Osteocyte (in vitro differentiated cells): ENCODE measurements at regions not wholly inside any gene's neighbourhood (a gene's known extent, or its start where the extent isn't known, plus 50 kb on each side); places are given as distances from the start of the nearest gene placed in this dataset.

Source experiments
- DNase-seq: peaks from one replicate; pipeline ENCODE4 v3.0.0; 2021; ENCODE audit warnings: mixed read lengths; ENCODE audit not compliant: unreplicated experiment; ENCODE audit errors: extremely low spot score
- H3K27ac Mint-ChIP-seq: one replicate; pipeline ENCODE4 v1.8.0; 2021; ENCODE audit warnings: mild to moderate bottlenecking, mixed read lengths; ENCODE audit not compliant: unreplicated experiment
- H3K27me3 Mint-ChIP-seq: one replicate; pipeline ENCODE4 v1.8.0; 2021; ENCODE audit warnings: mixed read lengths; ENCODE audit not compliant: unreplicated experiment
- H3K36me3 Mint-ChIP-seq: one replicate; pipeline ENCODE4 v1.8.0; 2021; ENCODE audit warnings: mixed read lengths; ENCODE audit not compliant: unreplicated experiment
- H3K4me1 Mint-ChIP-seq: one replicate; pipeline ENCODE4 v1.8.0; 2021; ENCODE audit warnings: mixed read lengths; ENCODE audit not compliant: unreplicated experiment
- H3K4me3 Mint-ChIP-seq: one replicate; pipeline ENCODE4 v1.8.0; 2021; ENCODE audit warnings: mild to moderate bottlenecking, moderate library complexity, mixed read lengths; ENCODE audit not compliant: unreplicated experiment
- H3K9me3 Mint-ChIP-seq: one replicate; pipeline ENCODE4 v1.8.0; 2021; ENCODE audit warnings: mixed read lengths; ENCODE audit not compliant: unreplicated experiment
- TF ChIP-seq, protein P1 (sequence below): fragments of 200-600 bp; sonication (generic); IDR thresholded peaks from 2 replicates; pipeline ENCODE4 v1.5.0; 2021; ENCODE audit warnings: antibody characterized with exemption, mild to moderate bottlenecking, moderate library complexity

- Mint-ChIP-seq H3K9me3 (no peaks in the 10 kb centered on the region), H3K27ac (no peak overlapping the region), H3K27me3 (peaks cover 4% of the 10 kb centered on the region), H3K4me3 (no peak overlapping the region), H3K36me3 (no peaks in the 10 kb centered on the region), H3K4me1 (no peaks in the 10 kb centered on the region)
- TF ChIP-seq, protein P1, sequence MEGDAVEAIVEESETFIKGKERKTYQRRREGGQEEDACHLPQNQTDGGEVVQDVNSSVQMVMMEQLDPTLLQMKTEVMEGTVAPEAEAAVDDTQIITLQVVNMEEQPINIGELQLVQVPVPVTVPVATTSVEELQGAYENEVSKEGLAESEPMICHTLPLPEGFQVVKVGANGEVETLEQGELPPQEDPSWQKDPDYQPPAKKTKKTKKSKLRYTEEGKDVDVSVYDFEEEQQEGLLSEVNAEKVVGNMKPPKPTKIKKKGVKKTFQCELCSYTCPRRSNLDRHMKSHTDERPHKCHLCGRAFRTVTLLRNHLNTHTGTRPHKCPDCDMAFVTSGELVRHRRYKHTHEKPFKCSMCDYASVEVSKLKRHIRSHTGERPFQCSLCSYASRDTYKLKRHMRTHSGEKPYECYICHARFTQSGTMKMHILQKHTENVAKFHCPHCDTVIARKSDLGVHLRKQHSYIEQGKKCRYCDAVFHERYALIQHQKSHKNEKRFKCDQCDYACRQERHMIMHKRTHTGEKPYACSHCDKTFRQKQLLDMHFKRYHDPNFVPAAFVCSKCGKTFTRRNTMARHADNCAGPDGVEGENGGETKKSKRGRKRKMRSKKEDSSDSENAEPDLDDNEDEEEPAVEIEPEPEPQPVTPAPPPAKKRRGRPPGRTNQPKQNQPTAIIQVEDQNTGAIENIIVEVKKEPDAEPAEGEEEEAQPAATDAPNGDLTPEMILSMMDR, result no peak
- DNase-seq, result no peak
These were observed 87.7 kb downstream of the ENGASE start for GRCh38 chr17:79162012-79162963.

- DNase-seq, result no peak
- TF ChIP-seq, protein P1, result no peak
- Mint-ChIP-seq H3K36me3 (no peaks in the 10 kb centered on the region), H3K9me3 (no peaks in the 10 kb centered on the region), H3K4me3 (no peak overlapping the region), H3K27ac (no peak overlapping the region), H3K4me1 (no peaks in the 10 kb centered on the region), H3K27me3 (peaks cover 4% of the 10 kb centered on the region)
These were observed 86.5 kb downstream of the ENGASE start for GRCh38 chr17:79160980-79161636.

- Mint-ChIP-seq H3K4me1 (no peaks in the 10 kb centered on the region), H3K27ac (no peak overlapping the region), H3K4me3 (no peak overlapping the region), H3K27me3 (peaks cover 4% of the 10 kb centered on the region), H3K36me3 (no peaks in the 10 kb centered on the region), H3K9me3 (no peaks in the 10 kb centered on the region)
- DNase-seq, result no peak
- TF ChIP-seq, protein P1, result no peak
These were observed 85.3 kb downstream of the ENGASE start for GRCh38 chr17:79159926-79160325.

DNA sequence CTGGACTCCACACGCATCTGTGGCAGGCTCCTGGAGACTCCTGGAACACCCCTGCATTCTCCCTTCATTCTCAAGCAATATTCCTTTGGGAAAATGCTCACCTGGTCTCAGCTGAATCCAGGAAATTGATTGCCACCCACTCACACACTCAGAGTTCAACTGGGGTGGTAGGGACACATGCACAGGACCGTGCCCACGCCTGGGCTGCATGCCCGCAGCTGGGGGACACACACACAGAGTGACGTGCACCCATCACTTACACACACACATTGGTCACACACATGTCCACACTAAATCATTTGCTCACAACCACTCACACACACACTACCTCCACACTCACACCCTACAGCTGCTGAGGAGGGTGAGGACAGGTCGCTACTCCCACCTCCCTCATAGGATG, 84.8 kb downstream of the ENGASE start:
- Mint-ChIP-seq H3K4me1 (no peaks in the 10 kb centered on the region), H3K27me3 (peaks cover 4% of the 10 kb centered on the region), H3K27ac (no peak overlapping the region), H3K4me3 (no peak overlapping the region), H3K9me3 (no peaks in the 10 kb centered on the region), H3K36me3 (no peaks in the 10 kb centered on the region)
- DNase-seq, result no peak
- TF ChIP-seq, protein P1, result no peak

DNA sequence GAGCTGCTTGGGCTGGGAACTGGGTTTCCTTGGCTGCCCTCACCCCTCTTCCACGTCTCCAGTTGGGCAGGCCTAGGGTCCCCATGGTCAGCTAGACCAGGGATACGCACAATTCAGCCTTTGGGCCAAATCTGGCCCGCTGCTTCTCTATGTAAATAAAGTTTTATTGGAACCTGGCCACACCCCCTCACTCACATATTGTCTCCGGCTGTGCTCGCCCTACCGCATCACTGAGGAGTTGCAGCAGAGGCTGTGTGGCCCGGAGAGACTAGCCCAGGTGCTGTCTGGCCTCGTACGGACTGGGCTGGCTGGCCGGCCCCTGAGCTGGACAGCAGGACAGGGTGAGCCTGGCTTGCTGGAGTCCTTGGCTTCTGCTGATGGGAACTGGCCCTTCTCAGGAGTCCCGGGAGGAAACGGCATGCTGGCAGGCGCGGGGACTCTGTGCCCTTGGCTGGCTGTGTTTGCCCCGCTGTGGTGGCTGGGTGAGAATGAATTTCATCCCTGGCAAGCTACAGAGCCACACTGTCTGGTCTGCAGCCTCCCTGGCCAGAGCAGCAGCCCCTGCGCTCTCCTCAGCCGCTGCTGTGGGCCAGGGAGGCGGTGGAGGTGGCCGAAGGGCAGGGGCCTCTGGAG, 82.0 kb downstream of the ENGASE start:
- H3K27me3 Mint-ChIP-seq, result peaks cover 9% of the 10 kb centered on the region
- H3K27ac Mint-ChIP-seq, result no peak overlapping the region
- no peak overlapping the region for H3K4me3 Mint-ChIP-seq
- H3K4me1 Mint-ChIP-seq, result no peaks in the 10 kb centered on the region
- TF ChIP-seq, protein P1, result no peak
- no peaks in the 10 kb centered on the region for H3K36me3 Mint-ChIP-seq
- DNase-seq, result no peak
- no peaks in the 10 kb centered on the region for H3K9me3 Mint-ChIP-seq
